NCI-H524 (cell line): ENCODE measurements at regions not wholly inside any gene's neighbourhood (a gene's known extent, or its start where the extent isn't known, plus 50 kb on each side); places are given as distances from the start of the nearest gene placed in this dataset.

ENCODE experiments used
- DNase-seq, 2 experiments: peaks; one replicate each; lab custom pipeline; 2025; lab: John Stamatoyannopoulos, UW

- peak; percentile 95 to 99 for DNase-seq
These were observed 55.1 kb upstream of the XDH start for GRCh38 chr2:31469648-31470047.

- DNase-seq, result no peak
These were observed 52.9 kb upstream of the XDH start for GRCh38 chr2:31467426-31467825.
